Neuronal stem cell (in vitro differentiated cells): ENCODE measurements at regions not wholly inside any gene's neighbourhood (a gene's known extent, or its start where the extent isn't known, plus 50 kb on each side); places are given as distances from the start of the nearest gene placed in this dataset.
A peak's percentile ranks its signal among the peaks of the same experiment; 100 is the strongest.
"Not testable (repeated sequence)": the region's sequence is repeated elsewhere in the genome, so short reads cannot be mapped to it uniquely, and the experiment has no call there.

Experiments used
- DNase-seq: peaks from one replicate; pipeline ENCODE4 v3.0.0-alpha.2; 2013; ENCODE audit warnings: low spot score
- H2AFZ ChIP-seq: one replicate; pipeline ENCODE4 v1.6.1; 2013; ENCODE audit warnings: mild to moderate bottlenecking, low read length, inconsistent platforms
- H2AK5ac ChIP-seq: 2 replicates; pipeline ENCODE4 v1.6.1; 2013; ENCODE audit warnings: low read depth, mild to moderate bottlenecking, inconsistent platforms, low read length, moderate library complexity, mixed read lengths
- H2BK120ac ChIP-seq: 2 replicates; pipeline ENCODE4 v1.6.1; 2013; ENCODE audit warnings: low read depth, mild to moderate bottlenecking, inconsistent platforms, low read length, moderate library complexity, mixed read lengths
- H2BK12ac ChIP-seq: one replicate; pipeline ENCODE4 v1.6.1; 2013; ENCODE audit warnings: low read length, inconsistent platforms
- H2BK15ac ChIP-seq: 2 replicates; pipeline ENCODE4 v1.6.1; 2013; ENCODE audit warnings: mild to moderate bottlenecking, low read length, inconsistent platforms, mixed read lengths
- H2BK5ac ChIP-seq: one replicate; pipeline ENCODE4 v1.6.1; 2013; ENCODE audit warnings: inconsistent platforms, mild to moderate bottlenecking, low read length, moderate library complexity
- H3K14ac ChIP-seq: one replicate; pipeline ENCODE4 v1.6.1; 2013; ENCODE audit warnings: low read length, inconsistent platforms
- H3K18ac ChIP-seq: 2 replicates; pipeline ENCODE4 v1.6.1; 2013; ENCODE audit warnings: low read length, inconsistent platforms
- H3K23ac ChIP-seq: 2 replicates; pipeline ENCODE4 v1.6.1; 2013; ENCODE audit warnings: low read depth, mild to moderate bottlenecking, mixed read lengths, low read length, inconsistent platforms; ENCODE audit not compliant: poor library complexity
- H3K27ac ChIP-seq: replicated peaks from 3 replicates; pipeline ENCODE4 v1.5.1; 2013; ENCODE audit warnings: low read length, inconsistent platforms
- H3K27me3 ChIP-seq, 3 experiments: 2 replicates each; pipeline ENCODE4 v1.6.1; 2013; ENCODE audit warnings: low read length in 3 of 3, mild to moderate bottlenecking in 2 of 3, inconsistent platforms in 1 of 3, low read depth in 1 of 3, mixed read lengths in 1 of 3, moderate library complexity in 1 of 3; ENCODE audit not compliant: control insufficient read depth in 3 of 3, insufficient read depth in 3 of 3
- H3K36me3 ChIP-seq, 2 donors: replicated peaks in 1 of 2; 2 replicates each; pipeline ENCODE4 v1.6.1; 2013; ENCODE audit warnings: low read length in 2 of 2; ENCODE audit not compliant: control insufficient read depth in 2 of 2, insufficient read depth in 2 of 2
- H3K4ac ChIP-seq: 2 replicates; pipeline ENCODE4 v1.6.1; 2013; ENCODE audit warnings: inconsistent platforms, mild to moderate bottlenecking, low read length, moderate library complexity
- H3K4me1 ChIP-seq, 2 donors: 1 replicate in 1 of 2; 2 replicates in 1 of 2; pipeline ENCODE4 v1.6.1; 2013; ENCODE audit warnings: low read length in 2 of 2, low read depth in 1 of 2; ENCODE audit not compliant: control insufficient read depth in 2 of 2, insufficient read depth in 1 of 2
- H3K4me2 ChIP-seq: one replicate; pipeline ENCODE4 v1.6.1; 2013; ENCODE audit warnings: mild to moderate bottlenecking, low read length, inconsistent platforms; ENCODE audit not compliant: insufficient read depth, poor library complexity, severe bottlenecking
- H3K4me3 ChIP-seq, 2 donors: 2 replicates each; pipeline ENCODE4 v1.5.1; 2013; ENCODE audit warnings: low read length in 2 of 2, mild to moderate bottlenecking in 2 of 2, inconsistent platforms in 1 of 2, moderate library complexity in 1 of 2
- H3K79me1 ChIP-seq: one replicate; pipeline ENCODE4 v1.6.1; 2013; ENCODE audit warnings: low read depth, mild to moderate bottlenecking, inconsistent platforms, low read length, moderate library complexity
- H3K9ac ChIP-seq: one replicate; pipeline ENCODE4 v1.6.1; 2013; ENCODE audit warnings: mild to moderate bottlenecking, low read depth, low read length, inconsistent platforms; ENCODE audit not compliant: poor library complexity
- H3K9me3 ChIP-seq, 2 donors: replicated peaks in 1 of 2; 2 replicates each; pipeline versions ENCODE3 to v1.6.1; 2013; ENCODE audit warnings: low read length in 2 of 2, mild to moderate bottlenecking in 2 of 2, inconsistent platforms in 1 of 2, low read depth in 1 of 2, mixed read lengths in 1 of 2, moderate library complexity in 1 of 2; ENCODE audit not compliant: control insufficient read depth in 2 of 2, insufficient read depth in 1 of 2
- H4K8ac ChIP-seq: one replicate; pipeline ENCODE4 v1.6.1; 2013; ENCODE audit warnings: low read depth, mild to moderate bottlenecking, inconsistent platforms, low read length, moderate library complexity
- H4K91ac ChIP-seq: one replicate; pipeline ENCODE4 v1.6.1; 2013; ENCODE audit warnings: low read length, low read depth, mild to moderate bottlenecking, inconsistent platforms; ENCODE audit not compliant: poor library complexity
- WGBS, 2 donors: extraction: QIAGEN DNeasy Blood & Tissue Kit; methylation state at CpG; one replicate each; pipeline ENCODE4 v1.1.7; 2013; ENCODE audit warnings: missing lambda C conversion rate in 2 of 2, mixed read lengths in 1 of 2; ENCODE audit not compliant: insufficient read length in 2 of 2, insufficient replicate concordance in 1 of 2; ENCODE audit errors: extremely low coverage in 2 of 2; 5-methylcytosine and 5-hydroxymethylcytosine counted together

DNA sequence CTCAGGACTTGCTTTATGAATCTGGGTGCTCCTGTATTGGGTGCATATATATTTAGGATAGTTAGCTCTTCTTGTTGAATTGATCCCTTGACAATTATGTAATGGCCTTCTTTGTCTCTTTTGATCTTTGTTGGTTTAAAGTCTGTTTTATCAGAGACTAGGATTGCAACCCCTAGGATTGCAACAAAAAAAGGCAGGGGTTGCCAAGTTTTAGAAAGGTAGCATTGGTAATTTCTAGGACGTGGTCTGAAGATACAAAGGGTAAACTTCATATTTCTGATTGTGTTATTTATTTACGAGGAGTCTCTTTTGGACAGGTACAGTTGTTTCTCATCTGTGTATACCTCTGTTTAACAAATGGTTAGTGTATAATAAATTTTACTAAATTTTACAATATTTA, 433.7 kb downstream of the BTG1 start:
- not testable (repeated sequence) for H3K79me1 ChIP-seq, H3K4me3 ChIP-seq, H2BK5ac ChIP-seq, H2BK12ac ChIP-seq, H2BK120ac ChIP-seq, H2AFZ ChIP-seq, H2BK15ac ChIP-seq, H3K4ac ChIP-seq, H3K14ac ChIP-seq, H3K23ac ChIP-seq, H3K27ac ChIP-seq, H2AK5ac ChIP-seq, H4K91ac ChIP-seq, H3K18ac ChIP-seq, DNase-seq, H3K4me2 ChIP-seq, H3K27me3 ChIP-seq, H3K4me1 ChIP-seq, H3K9ac ChIP-seq, H3K9me3 ChIP-seq, H4K8ac ChIP-seq, H3K36me3 ChIP-seq
- no CpG with 5 or more reads among the region's 2 CpGs for WGBS, 2 donors

DNA sequence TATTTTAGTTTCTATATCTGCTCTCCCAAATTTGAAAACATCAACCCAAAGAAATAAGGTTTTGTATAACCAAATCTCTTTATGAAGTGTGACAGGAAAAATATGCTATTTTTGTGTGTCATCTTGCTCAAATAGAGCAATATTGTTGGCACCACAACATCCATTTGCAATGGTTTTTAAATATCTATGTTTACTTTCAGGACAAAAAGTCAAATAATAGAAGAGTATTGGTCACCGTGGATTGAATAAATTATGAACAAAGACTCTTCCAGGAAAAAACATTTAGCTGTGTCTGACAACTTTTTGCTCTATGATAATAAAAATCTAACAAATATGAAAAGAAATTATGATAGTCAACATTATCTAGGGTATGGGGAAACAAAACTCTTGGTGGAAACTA, 439.2 kb downstream of the BTG1 start:
- H3K23ac ChIP-seq = no peak overlapping the region
- H3K27me3 ChIP-seq = no peaks in the 10 kb centered on the region
- no peak overlapping the region for H2BK12ac ChIP-seq
- no peaks in the 10 kb centered on the region for H3K36me3 ChIP-seq
- H3K9me3 ChIP-seq = no peaks in the 10 kb centered on the region
- H3K9ac ChIP-seq = no peak overlapping the region
- no peak overlapping the region for H3K4ac ChIP-seq
- no peak overlapping the region for H3K18ac ChIP-seq
- no peak overlapping the region for H3K4me3 ChIP-seq
- WGBS, 2 donors = no CpG with 5 or more reads among the region's 1 CpG
- H2BK15ac ChIP-seq = no peak overlapping the region
- no peak overlapping the region for H3K4me2 ChIP-seq
- H3K79me1 ChIP-seq = no peaks in the 10 kb centered on the region
- H2AK5ac ChIP-seq = no peak overlapping the region
- no peak overlapping the region for H3K27ac ChIP-seq
- no peak for DNase-seq
- no peak overlapping the region for H2BK5ac ChIP-seq
- H3K14ac ChIP-seq = no peak overlapping the region
- H3K4me1 ChIP-seq = no peaks in the 10 kb centered on the region
- H4K8ac ChIP-seq = no peak overlapping the region
- H2BK120ac ChIP-seq = no peak overlapping the region
- H4K91ac ChIP-seq = no peak overlapping the region
- H2AFZ ChIP-seq = peak overlapping the region; percentile 13

DNA sequence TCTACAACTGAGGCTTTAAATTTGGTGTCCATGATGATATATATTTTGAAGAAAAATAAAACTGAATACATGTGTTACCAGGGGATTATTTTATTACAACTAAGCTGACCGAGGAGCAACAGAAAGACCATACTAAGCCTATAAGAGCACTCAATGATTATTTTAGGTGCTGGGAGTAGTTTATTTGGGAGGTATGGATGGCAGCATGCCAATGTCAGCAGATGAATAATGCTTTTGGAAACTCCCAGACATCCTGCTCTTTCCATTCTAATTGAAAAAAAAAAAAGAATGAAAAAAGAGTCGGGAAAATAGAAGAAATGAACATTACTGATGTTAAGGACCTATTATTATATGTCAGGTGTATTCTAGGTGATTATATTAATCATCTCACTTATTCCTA, 441.2 kb downstream of the BTG1 start:
- H3K14ac ChIP-seq = no peak overlapping the region
- H2BK120ac ChIP-seq = no peak overlapping the region
- H3K27me3 ChIP-seq = no peaks in the 10 kb centered on the region
- H3K9me3 ChIP-seq = no peaks in the 10 kb centered on the region
- no peak for DNase-seq
- H2BK5ac ChIP-seq = no peak overlapping the region
- no peak overlapping the region for H2BK12ac ChIP-seq
- H3K9ac ChIP-seq = no peak overlapping the region
- H4K8ac ChIP-seq = no peak overlapping the region
- H3K27ac ChIP-seq = no peak overlapping the region
- H3K4ac ChIP-seq = no peak overlapping the region
- no peak overlapping the region for H3K4me3 ChIP-seq
- H3K4me2 ChIP-seq = no peak overlapping the region
- no peak overlapping the region for H3K23ac ChIP-seq
- H2AK5ac ChIP-seq = no peak overlapping the region
- no peak overlapping the region for H3K18ac ChIP-seq
- no peak overlapping the region for H2AFZ ChIP-seq
- H3K79me1 ChIP-seq = no peaks in the 10 kb centered on the region
- H3K36me3 ChIP-seq = no peaks in the 10 kb centered on the region
- no peak overlapping the region for H2BK15ac ChIP-seq
- no peaks in the 10 kb centered on the region for H3K4me1 ChIP-seq
- no peak overlapping the region for H4K91ac ChIP-seq
- WGBS, 2 donors = no CpG with 5 or more reads among the region's 2 CpGs

DNA sequence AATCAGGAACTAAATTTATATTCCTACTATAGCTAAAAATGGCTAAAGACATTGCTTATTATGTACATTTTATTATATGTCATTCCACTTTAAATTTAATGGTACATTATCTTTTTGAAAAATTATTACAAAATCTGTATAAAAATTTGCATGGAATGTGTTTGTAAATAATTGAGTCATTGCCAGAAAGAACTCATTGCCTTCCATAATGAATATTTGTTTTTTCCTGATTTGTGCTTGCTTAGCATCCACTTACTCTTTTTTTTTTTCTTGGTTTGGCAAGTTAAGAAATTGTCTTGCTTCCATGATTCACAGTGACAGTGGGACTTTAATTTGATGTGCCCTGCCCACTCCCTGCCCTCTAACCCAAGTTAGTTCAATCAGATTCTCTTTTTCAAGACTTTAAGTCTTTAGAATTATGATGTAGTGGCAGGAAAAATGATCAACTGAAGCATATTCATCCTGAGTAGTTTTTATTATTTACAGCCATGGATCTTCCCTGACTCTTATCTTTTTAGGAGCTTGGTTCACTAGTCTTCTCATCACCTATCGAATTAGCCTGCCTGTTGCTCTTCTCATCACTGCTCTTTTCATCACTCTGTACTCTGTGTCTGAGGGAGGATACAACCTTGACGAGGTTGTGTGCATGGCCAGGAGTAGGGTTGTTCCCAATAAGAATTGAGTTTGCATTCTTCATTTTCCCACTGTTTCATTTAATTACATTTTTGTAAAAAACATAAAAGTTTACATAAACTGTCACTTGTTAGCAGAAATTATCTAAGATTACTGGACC, 442.0 kb downstream of the BTG1 start:
- WGBS, 2 donors = no CpG with 5 or more reads among the region's 2 CpGs
- Histone ChIP-seq H3K36me3 (no peaks in the 10 kb centered on the region), H3K27ac (no peak overlapping the region), H3K79me1 (no peaks in the 10 kb centered on the region), H2BK12ac (no peak overlapping the region), H3K9ac (no peak overlapping the region), H2AK5ac (no peak overlapping the region), H3K4me2 (no peak overlapping the region), H3K4ac (no peak overlapping the region), H3K14ac (no peak overlapping the region), H3K4me3 (no peak overlapping the region), H3K27me3 (no peaks in the 10 kb centered on the region), H3K18ac (no peak overlapping the region), H4K8ac (no peak overlapping the region), H3K23ac (no peak overlapping the region), H3K9me3 (no peaks in the 10 kb centered on the region), H4K91ac (no peak overlapping the region), H3K4me1 (no peaks in the 10 kb centered on the region), H2BK120ac (no peak overlapping the region), H2BK5ac (no peak overlapping the region), H2BK15ac (no peak overlapping the region), H2AFZ (no peak overlapping the region)
- no peak for DNase-seq
